WTC11 (cell line): ENCODE measurements at regions not wholly inside any gene's neighbourhood (a gene's known extent, or its start where the extent isn't known, plus 50 kb on each side); places are given as distances from the start of the nearest gene placed in this dataset.

Source experiments
- ATAC-seq: fragments of 200-7000 bp; cut with Tn5 transposase; 2 replicates; pipeline ENCODE4 v1.10.0; 2021; ENCODE audit warnings: mild to moderate bottlenecking, moderate library complexity
- CTCF ChIA-PET: fragments of 300-600 bp; sonication (Branson Sonifier 250); formaldehyde crosslinking; loops from one replicate; lab custom pipeline; 2021; ENCODE audit warnings: antibody characterized with exemption; lab: Charles Lee
- POLR2A ChIA-PET: fragments of 350-600 bp; sonication (Branson Sonifier 250); formaldehyde crosslinking; loops from one replicate; lab custom pipeline; 2021; ENCODE audit warnings: antibody characterized with exemption; lab: Charles Lee
- DNase-seq: peaks from one replicate; pipeline ENCODE4 v3.0.0; 2021; ENCODE audit warnings: low spot score
- H3K27ac Mint-ChIP-seq: 2 replicates; pipeline ENCODE4 v1.8.0; 2021; ENCODE audit warnings: mixed read lengths
- H3K27me3 Mint-ChIP-seq: 2 replicates; pipeline ENCODE4 v1.8.0; 2021; ENCODE audit warnings: low read depth, mild to moderate bottlenecking, moderate library complexity, mixed read lengths
- H3K36me3 Mint-ChIP-seq: 2 replicates; pipeline ENCODE4 v1.8.0; 2021; ENCODE audit warnings: mixed read lengths
- H3K4me1 Mint-ChIP-seq: 2 replicates; pipeline ENCODE4 v1.8.0; 2022; ENCODE audit warnings: mixed read lengths
- H3K4me3 Mint-ChIP-seq: 2 replicates; pipeline ENCODE4 v1.8.0; 2021; ENCODE audit warnings: mild to moderate bottlenecking, moderate library complexity, mixed read lengths
- H3K9me3 Mint-ChIP-seq: 2 replicates; pipeline ENCODE4 v1.8.0; 2021; ENCODE audit warnings: mixed read lengths
- CREB1 ChIP-seq: sonication (generic); formaldehyde crosslinking; IDR thresholded peaks from 2 replicates; pipeline ENCODE4 v1.8.0; 2023; ENCODE audit warnings: mild to moderate bottlenecking, missing genetic modification reagents
- ETV6 ChIP-seq: sonication (generic); formaldehyde crosslinking; IDR thresholded peaks from 2 replicates; pipeline ENCODE4 v1.8.1; 2022; ENCODE audit warnings: mild to moderate bottlenecking, missing genetic modification reagents
- FOXP1 ChIP-seq: sonication (generic); formaldehyde crosslinking; IDR thresholded peaks from 2 replicates; pipeline ENCODE4 v1.8.0; 2022; ENCODE audit warnings: missing genetic modification reagents, mild to moderate bottlenecking, moderate library complexity, borderline replicate concordance
- IRF2 ChIP-seq: sonication (generic); formaldehyde crosslinking; IDR thresholded peaks from 2 replicates; pipeline ENCODE4 v1.8.0; 2022; ENCODE audit warnings: low read depth, missing genetic modification reagents, borderline replicate concordance
- JUN ChIP-seq: sonication (generic); formaldehyde crosslinking; IDR thresholded peaks from 2 replicates; pipeline ENCODE4 v1.8.0; 2023; ENCODE audit warnings: mild to moderate bottlenecking, missing genetic modification reagents
- KAT7 ChIP-seq: sonication (generic); formaldehyde crosslinking; IDR thresholded peaks from 2 replicates; pipeline ENCODE4 v1.8.1; 2023; ENCODE audit warnings: missing genetic modification reagents, mild to moderate bottlenecking, borderline replicate concordance
- NFE2L1 ChIP-seq: sonication (generic); formaldehyde crosslinking; IDR thresholded peaks from 2 replicates; pipeline ENCODE4 v1.8.1; 2023; ENCODE audit warnings: missing genetic modification reagents
- NR1H2 ChIP-seq: sonication (generic); formaldehyde crosslinking; IDR thresholded peaks from 2 replicates; pipeline ENCODE4 v1.9.0; 2021; ENCODE audit warnings: mild to moderate bottlenecking, moderate library complexity, missing genetic modification reagents
- OVOL2 ChIP-seq: fragments of 250-450 bp; sonication (Bioruptor Pico); IDR thresholded peaks from 2 replicates; pipeline ENCODE4 v1.9.0; 2021; ENCODE audit warnings: mild to moderate bottlenecking, borderline replicate concordance
- SMAD3 ChIP-seq: sonication (generic); formaldehyde crosslinking; IDR thresholded peaks from 2 replicates; pipeline ENCODE4 v1.8.0; 2022; ENCODE audit warnings: missing genetic modification reagents, mild to moderate bottlenecking, borderline replicate concordance
- SMAD4 ChIP-seq: sonication (generic); formaldehyde crosslinking; IDR thresholded peaks from 2 replicates; pipeline ENCODE4 v1.8.0; 2022; ENCODE audit warnings: mild to moderate bottlenecking, missing genetic modification reagents
- TEAD1 ChIP-seq: sonication (generic); formaldehyde crosslinking; IDR thresholded peaks from 2 replicates; pipeline ENCODE4 v1.8.0; 2022; ENCODE audit warnings: mild to moderate bottlenecking, missing genetic modification reagents
- TP53 ChIP-seq: sonication (generic); formaldehyde crosslinking; IDR thresholded peaks from 2 replicates; pipeline ENCODE4 v1.8.1; 2023; ENCODE audit warnings: mild to moderate bottlenecking, missing genetic modification reagents
- ZNF138 ChIP-seq: sonication (generic); formaldehyde crosslinking; conservative IDR thresholded peaks from 2 replicates; pipeline ENCODE4 v1.8.1; 2022; ENCODE audit warnings: mild to moderate bottlenecking, moderate library complexity, missing genetic modification reagents
- ZNF396 ChIP-seq: fragments of 250-450 bp; sonication (Bioruptor Pico); IDR thresholded peaks from 2 replicates; pipeline ENCODE4 v1.8.0; 2021; ENCODE audit warnings: mild to moderate bottlenecking, moderate library complexity, borderline replicate concordance
- ZNF416 ChIP-seq: fragments of 250-450 bp; sonication (Bioruptor Pico); IDR thresholded peaks from 2 replicates; pipeline ENCODE4 v1.9.0; 2021; ENCODE audit warnings: mild to moderate bottlenecking, inconsistent platforms
- ZNF671 ChIP-seq: fragments of 250-450 bp; sonication (Bioruptor Pico); IDR thresholded peaks from 2 replicates; pipeline ENCODE4 v1.8.0; 2021; ENCODE audit warnings: mild to moderate bottlenecking
- TF ChIP-seq, protein P1 (sequence below): sonication (generic); formaldehyde crosslinking; IDR thresholded peaks from 2 replicates; pipeline ENCODE4 v1.8.0; 2022; ENCODE audit warnings: mild to moderate bottlenecking, missing genetic modification reagents
- TF ChIP-seq, protein P2 (sequence below): sonication (generic); formaldehyde crosslinking; IDR thresholded peaks from 2 replicates; pipeline ENCODE4 v1.8.0; 2022; ENCODE audit warnings: mild to moderate bottlenecking, missing genetic modification reagents
- TF ChIP-seq, protein P3 (sequence below): fragments of 250-450 bp; sonication (Bioruptor Pico); IDR thresholded peaks from 2 replicates; pipeline ENCODE4 v1.9.0; 2021; ENCODE audit warnings: moderate library complexity, mild to moderate bottlenecking, inconsistent platforms, borderline replicate concordance
- TF ChIP-seq, protein P4 (sequence below): fragments of 250-450 bp; sonication (Bioruptor Pico); IDR thresholded peaks from 2 replicates; pipeline ENCODE4 v1.9.0; 2021; ENCODE audit warnings: mild to moderate bottlenecking
- TF ChIP-seq, protein P5 (sequence below): sonication (generic); formaldehyde crosslinking; IDR thresholded peaks from 2 replicates; pipeline ENCODE4 v1.8.1; 2023; ENCODE audit warnings: mild to moderate bottlenecking, missing genetic modification reagents
- TF ChIP-seq, protein P6 (sequence below): fragments of 250-450 bp; sonication (Bioruptor Pico); IDR thresholded peaks from 2 replicates; pipeline ENCODE4 v2.1.2; 2022; ENCODE audit warnings: mild to moderate bottlenecking, moderate library complexity
- TF ChIP-seq, protein P7 (sequence below): sonication (generic); formaldehyde crosslinking; IDR thresholded peaks from 2 replicates; pipeline ENCODE4 v1.8.1; 2022; ENCODE audit warnings: mild to moderate bottlenecking, missing genetic modification reagents, moderate library complexity, borderline replicate concordance
- TF ChIP-seq, protein P8 (sequence below): sonication (generic); formaldehyde crosslinking; IDR thresholded peaks from 2 replicates; pipeline ENCODE4 v1.8.1; 2022; ENCODE audit warnings: mild to moderate bottlenecking, moderate library complexity, missing genetic modification reagents

DNA sequence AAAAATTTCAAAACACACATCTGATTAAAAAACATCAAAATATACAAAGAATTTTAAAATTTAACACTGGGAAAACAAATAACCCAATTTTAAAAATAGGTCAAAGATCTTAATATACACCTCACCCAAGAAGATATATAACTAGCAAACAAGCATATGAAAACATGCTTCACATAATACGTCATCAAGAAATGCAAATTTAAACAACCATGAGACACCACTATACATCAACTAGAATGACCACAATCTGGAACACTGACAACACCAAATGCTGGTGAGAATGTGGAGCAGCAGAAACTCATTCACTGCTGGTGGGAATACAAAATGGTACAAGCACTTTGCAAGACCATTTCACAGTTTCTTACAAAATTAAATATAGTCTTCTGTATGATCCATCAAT, 498.4 kb downstream of the IPMK start:
- Mint-ChIP-seq H3K27me3 (no peaks in the 10 kb centered on the region), H3K4me3 (no peak overlapping the region), H3K4me1 (no peaks in the 10 kb centered on the region), H3K27ac (no peak overlapping the region), H3K9me3 (peaks cover 30% of the 10 kb centered on the region), H3K36me3 (peaks cover 22% of the 10 kb centered on the region)
- ChIA-PET CTCF (no interaction called here), POLR2A (no interaction called here)
- ATAC-seq: no peak
- no peak for DNase-seq
- TF ChIP-seq, protein P1, sequence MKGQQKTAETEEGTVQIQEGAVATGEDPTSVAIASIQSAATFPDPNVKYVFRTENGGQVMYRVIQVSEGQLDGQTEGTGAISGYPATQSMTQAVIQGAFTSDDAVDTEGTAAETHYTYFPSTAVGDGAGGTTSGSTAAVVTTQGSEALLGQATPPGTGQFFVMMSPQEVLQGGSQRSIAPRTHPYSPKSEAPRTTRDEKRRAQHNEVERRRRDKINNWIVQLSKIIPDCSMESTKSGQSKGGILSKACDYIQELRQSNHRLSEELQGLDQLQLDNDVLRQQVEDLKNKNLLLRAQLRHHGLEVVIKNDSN: no peak
- no peak for TF ChIP-seq SMAD4 (CRISPR knock-in tag)
- TF ChIP-seq KAT7 (CRISPR knock-in tag): no peak
- TF ChIP-seq OVOL2: no peak
- TF ChIP-seq ZNF671 (CRISPR knock-in tag): no peak
- TF ChIP-seq JUN: no peak
- TF ChIP-seq, protein P2, sequence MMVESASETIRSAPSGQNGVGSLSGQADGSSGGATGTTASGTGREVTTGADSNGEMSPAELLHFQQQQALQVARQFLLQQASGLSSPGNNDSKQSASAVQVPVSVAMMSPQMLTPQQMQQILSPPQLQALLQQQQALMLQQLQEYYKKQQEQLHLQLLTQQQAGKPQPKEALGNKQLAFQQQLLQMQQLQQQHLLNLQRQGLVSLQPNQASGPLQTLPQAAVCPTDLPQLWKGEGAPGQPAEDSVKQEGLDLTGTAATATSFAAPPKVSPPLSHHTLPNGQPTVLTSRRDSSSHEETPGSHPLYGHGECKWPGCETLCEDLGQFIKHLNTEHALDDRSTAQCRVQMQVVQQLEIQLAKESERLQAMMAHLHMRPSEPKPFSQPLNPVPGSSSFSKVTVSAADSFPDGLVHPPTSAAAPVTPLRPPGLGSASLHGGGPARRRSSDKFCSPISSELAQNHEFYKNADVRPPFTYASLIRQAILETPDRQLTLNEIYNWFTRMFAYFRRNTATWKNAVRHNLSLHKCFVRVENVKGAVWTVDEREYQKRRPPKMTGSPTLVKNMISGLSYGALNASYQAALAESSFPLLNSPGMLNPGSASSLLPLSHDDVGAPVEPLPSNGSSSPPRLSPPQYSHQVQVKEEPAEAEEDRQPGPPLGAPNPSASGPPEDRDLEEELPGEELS (CRISPR knock-in tag): no peak
- no peak for TF ChIP-seq ZNF416
- no peak for TF ChIP-seq SMAD3 (CRISPR knock-in tag)
- TF ChIP-seq, protein P3, sequence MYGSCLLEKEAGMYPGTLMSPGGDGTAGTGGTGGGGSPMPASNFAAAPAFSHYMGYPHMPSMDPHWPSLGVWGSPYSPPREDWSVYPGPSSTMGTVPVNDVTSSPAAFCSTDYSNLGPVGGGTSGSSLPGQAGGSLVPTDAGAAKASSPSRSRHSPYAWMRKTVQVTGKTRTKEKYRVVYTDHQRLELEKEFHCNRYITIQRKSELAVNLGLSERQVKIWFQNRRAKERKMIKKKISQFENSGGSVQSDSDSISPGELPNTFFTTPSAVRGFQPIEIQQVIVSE (CRISPR knock-in tag): no peak
- no peak for TF ChIP-seq NFE2L1 (CRISPR knock-in tag)
- no peak for TF ChIP-seq ETV6
- no peak for TF ChIP-seq NR1H2
- TF ChIP-seq ZNF396 (CRISPR knock-in tag): no peak
- no peak for TF ChIP-seq TEAD1 (CRISPR knock-in tag)
- no peak for TF ChIP-seq CREB1 (CRISPR knock-in tag)
- TF ChIP-seq, protein P4, sequence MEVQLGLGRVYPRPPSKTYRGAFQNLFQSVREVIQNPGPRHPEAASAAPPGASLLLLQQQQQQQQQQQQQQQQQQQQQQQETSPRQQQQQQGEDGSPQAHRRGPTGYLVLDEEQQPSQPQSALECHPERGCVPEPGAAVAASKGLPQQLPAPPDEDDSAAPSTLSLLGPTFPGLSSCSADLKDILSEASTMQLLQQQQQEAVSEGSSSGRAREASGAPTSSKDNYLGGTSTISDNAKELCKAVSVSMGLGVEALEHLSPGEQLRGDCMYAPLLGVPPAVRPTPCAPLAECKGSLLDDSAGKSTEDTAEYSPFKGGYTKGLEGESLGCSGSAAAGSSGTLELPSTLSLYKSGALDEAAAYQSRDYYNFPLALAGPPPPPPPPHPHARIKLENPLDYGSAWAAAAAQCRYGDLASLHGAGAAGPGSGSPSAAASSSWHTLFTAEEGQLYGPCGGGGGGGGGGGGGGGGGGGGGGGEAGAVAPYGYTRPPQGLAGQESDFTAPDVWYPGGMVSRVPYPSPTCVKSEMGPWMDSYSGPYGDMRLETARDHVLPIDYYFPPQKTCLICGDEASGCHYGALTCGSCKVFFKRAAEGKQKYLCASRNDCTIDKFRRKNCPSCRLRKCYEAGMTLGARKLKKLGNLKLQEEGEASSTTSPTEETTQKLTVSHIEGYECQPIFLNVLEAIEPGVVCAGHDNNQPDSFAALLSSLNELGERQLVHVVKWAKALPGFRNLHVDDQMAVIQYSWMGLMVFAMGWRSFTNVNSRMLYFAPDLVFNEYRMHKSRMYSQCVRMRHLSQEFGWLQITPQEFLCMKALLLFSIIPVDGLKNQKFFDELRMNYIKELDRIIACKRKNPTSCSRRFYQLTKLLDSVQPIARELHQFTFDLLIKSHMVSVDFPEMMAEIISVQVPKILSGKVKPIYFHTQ (CRISPR knock-in tag): no peak
- TF ChIP-seq, protein P5, sequence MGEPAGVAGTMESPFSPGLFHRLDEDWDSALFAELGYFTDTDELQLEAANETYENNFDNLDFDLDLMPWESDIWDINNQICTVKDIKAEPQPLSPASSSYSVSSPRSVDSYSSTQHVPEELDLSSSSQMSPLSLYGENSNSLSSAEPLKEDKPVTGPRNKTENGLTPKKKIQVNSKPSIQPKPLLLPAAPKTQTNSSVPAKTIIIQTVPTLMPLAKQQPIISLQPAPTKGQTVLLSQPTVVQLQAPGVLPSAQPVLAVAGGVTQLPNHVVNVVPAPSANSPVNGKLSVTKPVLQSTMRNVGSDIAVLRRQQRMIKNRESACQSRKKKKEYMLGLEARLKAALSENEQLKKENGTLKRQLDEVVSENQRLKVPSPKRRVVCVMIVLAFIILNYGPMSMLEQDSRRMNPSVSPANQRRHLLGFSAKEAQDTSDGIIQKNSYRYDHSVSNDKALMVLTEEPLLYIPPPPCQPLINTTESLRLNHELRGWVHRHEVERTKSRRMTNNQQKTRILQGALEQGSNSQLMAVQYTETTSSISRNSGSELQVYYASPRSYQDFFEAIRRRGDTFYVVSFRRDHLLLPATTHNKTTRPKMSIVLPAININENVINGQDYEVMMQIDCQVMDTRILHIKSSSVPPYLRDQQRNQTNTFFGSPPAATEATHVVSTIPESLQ: no peak
- no peak for TF ChIP-seq TP53

DNA sequence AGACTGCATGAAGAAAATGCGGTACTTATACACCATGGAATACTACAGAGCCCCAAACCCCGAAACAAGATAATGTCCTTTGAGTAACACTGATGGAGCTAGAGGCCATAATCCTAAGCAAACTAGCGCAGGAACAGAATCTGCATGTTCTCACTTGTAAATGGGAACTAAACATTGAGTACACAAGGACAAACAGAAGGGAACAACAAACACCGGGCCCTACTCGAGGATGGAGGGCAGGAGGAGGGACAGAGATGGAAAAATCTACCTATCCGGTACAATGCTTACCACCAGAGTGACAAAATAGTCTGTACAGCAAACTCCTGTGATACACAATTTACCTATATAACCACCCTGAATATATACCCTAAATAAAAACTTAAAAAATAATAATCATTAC, 507.9 kb downstream of the IPMK start:
- DNase-seq (no peak), ATAC-seq (no peak)
- CTCF ChIA-PET: no interaction called here
- Mint-ChIP-seq H3K9me3 (no peaks in the 10 kb centered on the region), H3K36me3 (no peaks in the 10 kb centered on the region), H3K4me3 (no peak overlapping the region), H3K27ac (no peak overlapping the region), H3K4me1 (no peaks in the 10 kb centered on the region), H3K27me3 (no peaks in the 10 kb centered on the region)
- TF ChIP-seq, protein P6, sequence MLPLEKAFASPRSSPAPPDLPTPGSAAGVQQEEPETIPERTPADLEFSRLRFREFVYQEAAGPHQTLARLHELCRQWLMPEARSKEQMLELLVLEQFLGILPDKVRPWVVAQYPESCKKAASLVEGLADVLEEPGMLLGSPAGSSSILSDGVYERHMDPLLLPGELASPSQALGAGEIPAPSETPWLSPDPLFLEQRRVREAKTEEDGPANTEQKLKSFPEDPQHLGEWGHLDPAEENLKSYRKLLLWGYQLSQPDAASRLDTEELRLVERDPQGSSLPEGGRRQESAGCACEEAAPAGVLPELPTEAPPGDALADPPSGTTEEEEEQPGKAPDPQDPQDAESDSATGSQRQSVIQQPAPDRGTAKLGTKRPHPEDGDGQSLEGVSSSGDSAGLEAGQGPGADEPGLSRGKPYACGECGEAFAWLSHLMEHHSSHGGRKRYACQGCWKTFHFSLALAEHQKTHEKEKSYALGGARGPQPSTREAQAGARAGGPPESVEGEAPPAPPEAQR (CRISPR knock-in tag): no peak
- TF ChIP-seq, protein P7, sequence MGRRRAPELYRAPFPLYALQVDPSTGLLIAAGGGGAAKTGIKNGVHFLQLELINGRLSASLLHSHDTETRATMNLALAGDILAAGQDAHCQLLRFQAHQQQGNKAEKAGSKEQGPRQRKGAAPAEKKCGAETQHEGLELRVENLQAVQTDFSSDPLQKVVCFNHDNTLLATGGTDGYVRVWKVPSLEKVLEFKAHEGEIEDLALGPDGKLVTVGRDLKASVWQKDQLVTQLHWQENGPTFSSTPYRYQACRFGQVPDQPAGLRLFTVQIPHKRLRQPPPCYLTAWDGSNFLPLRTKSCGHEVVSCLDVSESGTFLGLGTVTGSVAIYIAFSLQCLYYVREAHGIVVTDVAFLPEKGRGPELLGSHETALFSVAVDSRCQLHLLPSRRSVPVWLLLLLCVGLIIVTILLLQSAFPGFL (CRISPR knock-in tag): no peak
- TF ChIP-seq, protein P8, sequence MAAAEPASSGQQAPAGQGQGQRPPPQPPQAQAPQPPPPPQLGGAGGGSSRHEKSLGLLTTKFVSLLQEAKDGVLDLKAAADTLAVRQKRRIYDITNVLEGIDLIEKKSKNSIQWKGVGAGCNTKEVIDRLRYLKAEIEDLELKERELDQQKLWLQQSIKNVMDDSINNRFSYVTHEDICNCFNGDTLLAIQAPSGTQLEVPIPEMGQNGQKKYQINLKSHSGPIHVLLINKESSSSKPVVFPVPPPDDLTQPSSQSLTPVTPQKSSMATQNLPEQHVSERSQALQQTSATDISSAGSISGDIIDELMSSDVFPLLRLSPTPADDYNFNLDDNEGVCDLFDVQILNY (CRISPR knock-in tag): no peak
- no peak for TF ChIP-seq IRF2 (CRISPR knock-in tag)
- no peak for TF ChIP-seq ZNF138
- TF ChIP-seq FOXP1 (CRISPR knock-in tag): no peak
- TF ChIP-seq KAT7 (CRISPR knock-in tag): no peak
- no peak for TF ChIP-seq OVOL2
- POLR2A ChIA-PET: no interaction called here
